HEK293T (cell line): ENCODE measurements at regions not wholly inside any gene's neighbourhood (a gene's known extent, or its start where the extent isn't known, plus 50 kb on each side); places are given as distances from the start of the nearest gene placed in this dataset.

ENCODE experiments used
- CTCF ChIA-PET: fragments of 350-600 bp; formaldehyde crosslinking; extraction: SDS; loops from one replicate; lab custom pipeline; 2021; ENCODE audit warnings: antibody characterized with exemption, inconsistent platforms; lab: Yijun Ruan, JAX
- POLR2A ChIA-PET: fragments of 350-600 bp; formaldehyde crosslinking; extraction: SDS; loops from one replicate; lab custom pipeline; 2020; ENCODE audit warnings: antibody characterized with exemption, inconsistent platforms; lab: Yijun Ruan, JAX
- DNase-seq: peaks from one replicate; pipeline ENCODE4 v3.0.0; 2012; ENCODE audit warnings: mixed read lengths; ENCODE audit errors: extremely low spot score
- ARNT ChIP-seq: fragments of 450-650 bp; IDR thresholded peaks from 2 replicates; pipeline ENCODE4 v1.6.1; 2017; ENCODE audit warnings: mild to moderate bottlenecking
- BHLHE40 ChIP-seq: fragments of 450-650 bp; IDR thresholded peaks from 2 replicates; pipeline ENCODE4 v1.6.1; 2016; ENCODE audit warnings: mild to moderate bottlenecking, moderate library complexity, borderline replicate concordance
- CTBP1 ChIP-seq: fragments of 450-650 bp; IDR thresholded peaks from 2 replicates; pipeline ENCODE4 v1.6.1; 2016; ENCODE audit warnings: borderline replicate concordance
- ELF4 ChIP-seq: fragments of 450-650 bp; IDR thresholded peaks from 2 replicates; pipeline ENCODE4 v1.6.1; 2017; ENCODE audit warnings: antibody characterized with exemption
- FOXA1 ChIP-seq: fragments of 450-650 bp; IDR thresholded peaks from 2 replicates; pipeline ENCODE4 v1.6.1; 2016; ENCODE audit warnings: mild to moderate bottlenecking
- FOXK2 ChIP-seq: fragments of 450-650 bp; IDR thresholded peaks from 2 replicates; pipeline ENCODE4 v1.6.1; 2016; ENCODE audit warnings: mild to moderate bottlenecking
- FOXM1 ChIP-seq: fragments of 450-650 bp; IDR thresholded peaks from 2 replicates; pipeline ENCODE4 v1.6.1; 2017; ENCODE audit warnings: mild to moderate bottlenecking, borderline replicate concordance
- HDGF ChIP-seq: fragments of 450-650 bp; IDR thresholded peaks from 2 replicates; pipeline ENCODE4 v1.6.1; 2017; ENCODE audit warnings: antibody characterized with exemption, borderline replicate concordance
- L3MBTL2 ChIP-seq: fragments of 450-650 bp; conservative IDR thresholded peaks from 2 replicates; pipeline ENCODE4 v1.6.1; 2016; ENCODE audit warnings: mild to moderate bottlenecking
- LEF1 ChIP-seq: fragments of 450-650 bp; IDR thresholded peaks from 2 replicates; pipeline ENCODE4 v1.6.1; 2017; ENCODE audit warnings: mild to moderate bottlenecking, borderline replicate concordance
- NFRKB ChIP-seq: fragments of 450-650 bp; IDR thresholded peaks from 2 replicates; pipeline ENCODE4 v1.6.1; 2016; ENCODE audit warnings: mild to moderate bottlenecking, moderate library complexity
- PKNOX1 ChIP-seq: fragments of 450-650 bp; IDR thresholded peaks from 2 replicates; pipeline ENCODE4 v1.6.1; 2016
- SP1 ChIP-seq: fragments of 450-650 bp; IDR thresholded peaks from 2 replicates; pipeline ENCODE4 v1.6.1; 2017
- SUZ12 ChIP-seq: fragments of 450-650 bp; IDR thresholded peaks from 2 replicates; pipeline ENCODE4 v1.6.1; 2016; ENCODE audit warnings: mild to moderate bottlenecking
- TARDBP ChIP-seq: fragments of 450-650 bp; IDR thresholded peaks from 2 replicates; pipeline ENCODE4 v1.6.1; 2016
- ZNF384 ChIP-seq: fragments of 450-650 bp; IDR thresholded peaks from 2 replicates; pipeline ENCODE4 v1.6.1; 2016

- POLR2A ChIA-PET: no interaction called here
- TF ChIP-seq CTBP1 (no peak), ARNT (no peak), PKNOX1 (no peak), ELF4 (no peak), TARDBP (no peak), FOXA1 (no peak), SP1 (no peak), LEF1 (no peak), FOXM1 (no peak), L3MBTL2 (no peak), BHLHE40 (no peak), NFRKB (no peak)
- CTCF ChIA-PET: no interaction called here
- no peak for DNase-seq
Measured at GRCh38 chr19:29308977-29309590, 96.1 kb upstream of the UQCRFS1 start.

GRCh38 chr19:29309637-29310036 is 96.7 kb upstream of the UQCRFS1 start:
- TF ChIP-seq BHLHE40 (no peak), FOXM1 (no peak)
- ChIA-PET POLR2A (no interaction called here), CTCF (no interaction called here)
- no peak for DNase-seq

GRCh38 chr19:29311191-29311790 is 98.3 kb upstream of the UQCRFS1 start:
- no peak for DNase-seq
- POLR2A ChIA-PET: no interaction called here
- CTCF ChIA-PET: no interaction called here
- TF ChIP-seq SP1 (no peak), CTBP1 (no peak), TARDBP (no peak), BHLHE40 (no peak), SUZ12 (no peak), ARNT (no peak), ELF4 (no peak), PKNOX1 (no peak), FOXK2 (no peak), ZNF384 (no peak), HDGF (no peak), LEF1 (no peak), L3MBTL2 (no peak), FOXM1 (no peak), FOXA1 (no peak), NFRKB (no peak)

GRCh38 chr19:29315556-29316190 is 102.7 kb upstream of the UQCRFS1 start:
- POLR2A ChIA-PET: no interaction called here
- CTCF ChIA-PET: interaction anchor here (0.6 kb wide), 1 partner anchor 53 kb away, joined by 3 read pairs; no protein-coding TSS in a partner anchor
- no peak for DNase-seq
- TF ChIP-seq LEF1 (no peak), ARNT (no peak), PKNOX1 (no peak), SP1 (no peak), CTBP1 (no peak), NFRKB (no peak), SUZ12 (no peak), BHLHE40 (no peak), L3MBTL2 (no peak), FOXK2 (no peak), FOXA1 (no peak), HDGF (no peak), TARDBP (no peak), ELF4 (no peak), ZNF384 (no peak), FOXM1 (no peak)

- no peak for DNase-seq
- CTCF ChIA-PET: no interaction called here
- POLR2A ChIA-PET: no interaction called here
- TF ChIP-seq L3MBTL2 (no peak), BHLHE40 (no peak), FOXM1 (no peak), TARDBP (no peak), NFRKB (no peak), ZNF384 (no peak), SUZ12 (no peak), CTBP1 (no peak), ARNT (no peak), HDGF (no peak), LEF1 (no peak), PKNOX1 (no peak), FOXK2 (no peak), FOXA1 (no peak), SP1 (no peak), ELF4 (no peak)
Measured at GRCh38 chr19:29318581-29318980, 105.6 kb upstream of the UQCRFS1 start.

- ChIA-PET CTCF (no interaction called here), POLR2A (no interaction called here)
- no peak for DNase-seq
- no peak for TF ChIP-seq FOXM1
- TF ChIP-seq PKNOX1: no peak
- no peak for TF ChIP-seq LEF1
- TF ChIP-seq BHLHE40: no peak
- no peak for TF ChIP-seq L3MBTL2
- no peak for TF ChIP-seq ZNF384
- TF ChIP-seq ARNT: no peak
- no peak for TF ChIP-seq CTBP1
- no peak for TF ChIP-seq FOXK2
- TF ChIP-seq HDGF: no peak
- no peak for TF ChIP-seq TARDBP
- no peak for TF ChIP-seq SP1
- TF ChIP-seq NFRKB: no peak
- no peak for TF ChIP-seq SUZ12
- no peak for TF ChIP-seq ELF4
- TF ChIP-seq FOXA1: no peak
Measured at GRCh38 chr19:29320086-29320485, 107.1 kb upstream of the UQCRFS1 start.
